NCI-H510A treated with DMSO at 0.1 percent for 48 hours (cell line): ENCODE measurements at regions not wholly inside any gene's neighbourhood (a gene's known extent, or its start where the extent isn't known, plus 50 kb on each side); places are given as distances from the start of the nearest gene placed in this dataset.
"Not testable (repeated sequence)": the region's sequence is repeated elsewhere in the genome, so short reads cannot be mapped to it uniquely, and the experiment has no call there.

Source experiments
- DNase-seq: peaks from one replicate; lab custom pipeline; 2025; lab: John Stamatoyannopoulos, UW

- no peak for DNase-seq
Measured at GRCh38 chr2:224261326-224261725, 140.6 kb downstream of the FAM124B start.

- DNase-seq, result no peak
Measured at GRCh38 chr2:224260372-224261020, 141.4 kb downstream of the FAM124B start.

GRCh38 chr2:224259831-224260230 is 142.1 kb downstream of the FAM124B start:
- DNase-seq, result no peak

GRCh38 chr2:224258059-224258458 is 143.8 kb downstream of the FAM124B start:
- no peak for DNase-seq

- no peak for DNase-seq
Measured at GRCh38 chr2:224257156-224257555, 144.8 kb downstream of the FAM124B start.

- no peak for DNase-seq
Measured at GRCh38 chr2:224253464-224253863, 148.4 kb downstream of the FAM124B start.

GRCh38 chr2:224252631-224253030 is 149.3 kb downstream of the FAM124B start:
- DNase-seq, result no peak

GRCh38 chr2:224248944-224249371 is 152.9 kb downstream of the FAM124B start:
- DNase-seq, result no peak

GRCh38 chr2:224242561-224242960 is 159.3 kb downstream of the FAM124B start:
- no peak for DNase-seq

- no peak for DNase-seq
Measured at GRCh38 chr2:224241812-224242211, 160.1 kb downstream of the FAM124B start.

GRCh38 chr2:224241001-224241400 is 160.9 kb downstream of the FAM124B start:
- DNase-seq, result no peak

GRCh38 chr2:224223851-224224555 is 177.9 kb downstream of the FAM124B start:
- DNase-seq, result no peak

GRCh38 chr2:224222974-224223373 is 178.9 kb downstream of the FAM124B start:
- no peak for DNase-seq

GRCh38 chr2:224222291-224222690 is 179.6 kb downstream of the FAM124B start:
- no peak for DNase-seq

- no peak for DNase-seq
Measured at GRCh38 chr2:224221455-224221913, 180.4 kb downstream of the FAM124B start.

GRCh38 chr2:224220586-224221255 is 181.2 kb downstream of the FAM124B start:
- no peak for DNase-seq

- no peak for DNase-seq
Measured at GRCh38 chr2:224219781-224220180, 180.7 kb upstream of the SERPINE2 start.

- DNase-seq, result no peak
Measured at GRCh38 chr2:224217962-224218347, 178.9 kb upstream of the SERPINE2 start.

GRCh38 chr2:224217233-224217961 is 178.3 kb upstream of the SERPINE2 start:
- DNase-seq, result no peak

- DNase-seq, result not testable (repeated sequence)
Measured at GRCh38 chr2:224215611-224216010, 176.5 kb upstream of the SERPINE2 start.

- DNase-seq, result no peak
Measured at GRCh38 chr2:224213396-224213795, 174.3 kb upstream of the SERPINE2 start.

- no peak for DNase-seq
Measured at GRCh38 chr2:224211791-224212190, 172.7 kb upstream of the SERPINE2 start.

GRCh38 chr2:224211181-224211480 is 172.0 kb upstream of the SERPINE2 start:
- DNase-seq, result no peak
